ENCODE measurements at regions not wholly inside any gene's neighbourhood (a gene's known extent, or its start where the extent isn't known, plus 50 kb on each side); places are given as distances from the start of the nearest gene placed in this dataset.

- Mint-ChIP-seq H3K27ac (ENCODE audit: unreplicated experiment) (no peak overlapping the region), H3K9me3 (peaks cover 2% of the 10 kb centered on the region), H3K36me3 (ENCODE audit: low read depth) (no peaks in the 10 kb centered on the region), H3K27me3 (ENCODE audit: low read depth) (no peaks in the 10 kb centered on the region), H3K4me1 (no peaks in the 10 kb centered on the region), H3K4me3 (no peak overlapping the region)
- no peak for TF ChIP-seq CTCF (conservative IDR thresholded peaks at IDR 0.05)
- DNase-seq (ENCODE audit: low read depth, low spot score): no peak
These were observed 294.2 kb downstream of the FIGN start for GRCh38 chr2:163441603-163442002.

- no peaks in the 10 kb centered on the region for H3K9me3 Mint-ChIP-seq
- no peak for DNase-seq (ENCODE audit: low read depth, low spot score)
- no peak overlapping the region for H3K4me3 Mint-ChIP-seq
- TF ChIP-seq CTCF (conservative IDR thresholded peaks at IDR 0.05): no peak
- H3K27ac Mint-ChIP-seq (ENCODE audit: unreplicated experiment): no peak overlapping the region
- no peaks in the 10 kb centered on the region for H3K27me3 Mint-ChIP-seq (ENCODE audit: low read depth)
- H3K4me1 Mint-ChIP-seq: no peaks in the 10 kb centered on the region
- H3K36me3 Mint-ChIP-seq (ENCODE audit: low read depth): no peaks in the 10 kb centered on the region
These were observed 298.8 kb downstream of the FIGN start for GRCh38 chr2:163436963-163437362.

GRCh38 chr2:163428187-163428586 is 307.6 kb downstream of the FIGN start:
- no peaks in the 10 kb centered on the region for H3K36me3 Mint-ChIP-seq (ENCODE audit: low read depth)
- no peaks in the 10 kb centered on the region for H3K27me3 Mint-ChIP-seq (ENCODE audit: low read depth)
- no peaks in the 10 kb centered on the region for H3K4me1 Mint-ChIP-seq
- no peak for DNase-seq (ENCODE audit: low read depth, low spot score)
- H3K27ac Mint-ChIP-seq (ENCODE audit: unreplicated experiment): no peak overlapping the region
- H3K9me3 Mint-ChIP-seq: no peaks in the 10 kb centered on the region
- TF ChIP-seq CTCF (conservative IDR thresholded peaks at IDR 0.05): no peak
- no peak overlapping the region for H3K4me3 Mint-ChIP-seq

- H3K36me3 Mint-ChIP-seq (ENCODE audit: low read depth): no peaks in the 10 kb centered on the region
- no peaks in the 10 kb centered on the region for H3K9me3 Mint-ChIP-seq
- no peaks in the 10 kb centered on the region for H3K27me3 Mint-ChIP-seq (ENCODE audit: low read depth)
- no peak for DNase-seq (ENCODE audit: low read depth, low spot score)
- no peak overlapping the region for H3K4me3 Mint-ChIP-seq
- no peak overlapping the region for H3K27ac Mint-ChIP-seq (ENCODE audit: unreplicated experiment)
- TF ChIP-seq CTCF (conservative IDR thresholded peaks at IDR 0.05): no peak
- no peaks in the 10 kb centered on the region for H3K4me1 Mint-ChIP-seq
These were observed 315.2 kb downstream of the FIGN start for GRCh38 chr2:163420604-163421003.

GRCh38 chr2:163419000-163419830 is 316.6 kb downstream of the FIGN start:
- Mint-ChIP-seq H3K4me3 (no peak overlapping the region), H3K4me1 (no peaks in the 10 kb centered on the region), H3K36me3 (ENCODE audit: low read depth) (no peaks in the 10 kb centered on the region), H3K9me3 (peaks cover 3% of the 10 kb centered on the region), H3K27ac (ENCODE audit: unreplicated experiment) (no peak overlapping the region), H3K27me3 (ENCODE audit: low read depth) (no peaks in the 10 kb centered on the region)
- TF ChIP-seq CTCF (conservative IDR thresholded peaks at IDR 0.05): no peak
- DNase-seq (ENCODE audit: low read depth, low spot score): no peak
